Loucy (cell line): ENCODE measurements at regions not wholly inside any gene's neighbourhood (a gene's known extent, or its start where the extent isn't known, plus 50 kb on each side); places are given as distances from the start of the nearest gene placed in this dataset.

Source experiments
- H2AFZ ChIP-seq: fragments of 200-600 bp; sonication (generic); 2 replicates; pipeline ENCODE4 v1.6.0; 2016; ENCODE audit warnings: antibody characterized with exemption, mild to moderate bottlenecking, low read length, moderate library complexity
- H3F3A ChIP-seq: fragments of 200-600 bp; 2 replicates; pipeline ENCODE4 v1.6.0; 2016; ENCODE audit warnings: antibody characterized with exemption, low read depth, mild to moderate bottlenecking
- H3K27me3 ChIP-seq: fragments of 200-600 bp; sonication (generic); 2 replicates; pipeline ENCODE4 v1.6.1; 2014; ENCODE audit warnings: low read length, mild to moderate bottlenecking; ENCODE audit not compliant: insufficient read depth, poor library complexity, severe bottlenecking
- H3K36me3 ChIP-seq: fragments of 200-600 bp; sonication (generic); 2 replicates; pipeline ENCODE4 v1.6.1; 2016; ENCODE audit warnings: low read length; ENCODE audit not compliant: insufficient read depth
- H3K4me1 ChIP-seq: fragments of 200-600 bp; sonication (generic); 2 replicates; pipeline ENCODE4 v1.5.1; 2014; ENCODE audit warnings: low read length, mild to moderate bottlenecking; ENCODE audit not compliant: insufficient read depth, poor library complexity, severe bottlenecking
- H3K4me2 ChIP-seq: fragments of 200-600 bp; sonication (generic); 2 replicates; pipeline ENCODE4 v1.6.0; 2014; ENCODE audit warnings: antibody characterized with exemption, low read length, low read depth, mild to moderate bottlenecking; ENCODE audit not compliant: poor library complexity, severe bottlenecking
- H3K4me3 ChIP-seq: fragments of 200-600 bp; sonication (generic); 2 replicates; pipeline ENCODE4 v1.5.1; 2014; ENCODE audit warnings: low read length, mild to moderate bottlenecking, mixed read lengths; ENCODE audit not compliant: poor library complexity, severe bottlenecking
- H3K79me2 ChIP-seq: fragments of 200-600 bp; sonication (generic); 2 replicates; pipeline ENCODE4 v1.6.1; 2014; ENCODE audit warnings: low read length; ENCODE audit not compliant: insufficient read depth
- H3K9ac ChIP-seq: fragments of 200-600 bp; sonication (generic); 2 replicates; pipeline ENCODE4 v1.6.0; 2014; ENCODE audit warnings: mild to moderate bottlenecking, low read depth, low read length, moderate library complexity; ENCODE audit not compliant: poor library complexity, severe bottlenecking
- H3K9me2 ChIP-seq: fragments of 200-600 bp; sonication (generic); replicated peaks from 2 replicates; pipeline ENCODE4 v1.6.1; 2016; ENCODE audit warnings: low read depth, low read length, mixed read lengths
- H3K9me3 ChIP-seq: fragments of 200-600 bp; sonication (generic); 2 replicates; pipeline ENCODE4 v1.6.1; 2014; ENCODE audit warnings: mild to moderate bottlenecking, antibody characterized with exemption, low read length, low read depth; ENCODE audit not compliant: insufficient read depth
- H4K20me1 ChIP-seq: fragments of 200-600 bp; sonication (generic); 2 replicates; pipeline ENCODE4 v1.6.0; 2014; ENCODE audit warnings: antibody characterized with exemption, low read length, mild to moderate bottlenecking; ENCODE audit not compliant: insufficient read depth, poor library complexity, severe bottlenecking
- CTCF ChIP-seq: fragments of 200-600 bp; sonication (generic); conservative IDR thresholded peaks from 2 replicates; pipeline ENCODE4 v1.5.1; 2014; ENCODE audit warnings: mild to moderate bottlenecking, antibody characterized with exemption, low read length
- EZH2phosphoT487 ChIP-seq: fragments of 200-600 bp; IDR thresholded peaks from 2 replicates; pipeline ENCODE4 v1.6.1; 2018; ENCODE audit warnings: antibody characterized with exemption, mild to moderate bottlenecking, moderate library complexity, borderline replicate concordance

- H3K4me2 ChIP-seq, result no peak overlapping the region
- H4K20me1 ChIP-seq, result no peaks in the 10 kb centered on the region
- H3K27me3 ChIP-seq, result no peaks in the 10 kb centered on the region
- H3K36me3 ChIP-seq, result no peaks in the 10 kb centered on the region
- no peak overlapping the region for H3K4me3 ChIP-seq
- no peaks in the 10 kb centered on the region for H3K9me2 ChIP-seq
- no peak overlapping the region for H3K9ac ChIP-seq
- no peak for TF ChIP-seq CTCF
- TF ChIP-seq EZH2phosphoT487, result no peak
- no peak overlapping the region for H2AFZ ChIP-seq
- H3K4me1 ChIP-seq, result no peaks in the 10 kb centered on the region
- H3F3A ChIP-seq, result no peaks in the 10 kb centered on the region
- H3K79me2 ChIP-seq, result no peaks in the 10 kb centered on the region
- no peaks in the 10 kb centered on the region for H3K9me3 ChIP-seq
Observed at GRCh38 chr7:51965454-51965853, 648.8 kb upstream of the COBL start.

GRCh38 chr7:51961804-51962203, 645.2 kb upstream of the COBL start:
- H3F3A ChIP-seq, result no peaks in the 10 kb centered on the region
- no peaks in the 10 kb centered on the region for H3K4me1 ChIP-seq
- H2AFZ ChIP-seq, result no peak overlapping the region
- no peaks in the 10 kb centered on the region for H3K79me2 ChIP-seq
- no peaks in the 10 kb centered on the region for H3K27me3 ChIP-seq
- H3K4me3 ChIP-seq, result no peak overlapping the region
- H3K4me2 ChIP-seq, result no peak overlapping the region
- no peak overlapping the region for H3K9ac ChIP-seq
- TF ChIP-seq EZH2phosphoT487 (no peak), CTCF (no peak)
- no peaks in the 10 kb centered on the region for H3K9me2 ChIP-seq
- no peaks in the 10 kb centered on the region for H3K9me3 ChIP-seq
- no peaks in the 10 kb centered on the region for H3K36me3 ChIP-seq
- H4K20me1 ChIP-seq, result no peaks in the 10 kb centered on the region

GRCh38 chr7:51950813-51951212, 634.2 kb upstream of the COBL start:
- Histone ChIP-seq H3K27me3 (no peaks in the 10 kb centered on the region), H3K4me2 (no peak overlapping the region), H2AFZ (no peak overlapping the region)

More at GRCh38 chr7:51950813-51951212, 634.2 kb upstream of the COBL start:
- H3K9me2 ChIP-seq, result no peaks in the 10 kb centered on the region
- no peak overlapping the region for H3K9ac ChIP-seq
- H4K20me1 ChIP-seq, result no peaks in the 10 kb centered on the region
- no peaks in the 10 kb centered on the region for H3K79me2 ChIP-seq
- H3K36me3 ChIP-seq, result no peaks in the 10 kb centered on the region
- TF ChIP-seq CTCF (no peak), EZH2phosphoT487 (no peak)
- H3K4me3 ChIP-seq, result no peak overlapping the region
- H3K9me3 ChIP-seq, result no peaks in the 10 kb centered on the region
- H3K4me1 ChIP-seq, result no peaks in the 10 kb centered on the region
- H3F3A ChIP-seq, result no peaks in the 10 kb centered on the region
